ENCODE measurements at regions not wholly inside any gene's neighbourhood (a gene's known extent, or its start where the extent isn't known, plus 50 kb on each side); places are given as distances from the start of the nearest gene placed in this dataset.

- no peaks in the 10 kb centered on the region for H3K36me3 ChIP-seq
- WGBS, 3 donors, result 55 to 72% (median 66%) methylated on average over 2 of the region's 2 CpGs
- intact Hi-C loops (cut with DNase I), result no loop called here
Measured at GRCh38 chr2:207289295-207290018, 123.7 kb upstream of the KLF7 start.

GRCh38 chr2:207290833-207291624, 125.3 kb upstream of the KLF7 start:
- 85 to 94% (median 86%) methylated on average over 5 of the region's 5 CpGs for WGBS, 3 donors

More at GRCh38 chr2:207289295-207290018, 123.7 kb upstream of the KLF7 start:
- Histone ChIP-seq H3K9me3 (no peaks in the 10 kb centered on the region), H3K4me1 (ENCODE audit: insufficient read depth) (no peaks in the 10 kb centered on the region), H3K27me3 (no peaks in the 10 kb centered on the region), H3K4me3 (no peak overlapping the region), H3K27ac (no peak overlapping the region)
- DNase-seq, result no peak
- TF ChIP-seq EP300 (IDR thresholded peaks at IDR 0.05), result no peak
- TF ChIP-seq POLR2A (IDR thresholded peaks at IDR 0.05), result no peak
- no peak for TF ChIP-seq CTCF (IDR thresholded peaks at IDR 0.05)

GRCh38 chr2:207291625-207292252, 126.0 kb upstream of the KLF7 start:
- no peaks in the 10 kb centered on the region for H3K9me3 ChIP-seq
- no peaks in the 10 kb centered on the region for H3K36me3 ChIP-seq
- intact Hi-C loops (cut with DNase I), result no loop called here
- 88 to 91% (median 90%) methylated on average over 5 of the region's 5 CpGs for WGBS, 3 donors
- no peak overlapping the region for H3K27ac ChIP-seq
- H3K4me1 ChIP-seq (ENCODE audit: insufficient read depth), result no peaks in the 10 kb centered on the region
- DNase-seq, result no peak
- H3K27me3 ChIP-seq, result no peaks in the 10 kb centered on the region
- no peak overlapping the region for H3K4me3 ChIP-seq
- no peak for TF ChIP-seq EP300 (IDR thresholded peaks at IDR 0.05)
- TF ChIP-seq POLR2A (IDR thresholded peaks at IDR 0.05), result no peak
- TF ChIP-seq CTCF (IDR thresholded peaks at IDR 0.05), result no peak

More at GRCh38 chr2:207290833-207291624, 125.3 kb upstream of the KLF7 start:
- no peaks in the 10 kb centered on the region for H3K27me3 ChIP-seq
- H3K36me3 ChIP-seq, result no peaks in the 10 kb centered on the region
- intact Hi-C loops (cut with DNase I), result no loop called here
- no peaks in the 10 kb centered on the region for H3K9me3 ChIP-seq
- DNase-seq, result no peak
- no peak overlapping the region for H3K27ac ChIP-seq
- no peak overlapping the region for H3K4me3 ChIP-seq
- no peaks in the 10 kb centered on the region for H3K4me1 ChIP-seq (ENCODE audit: insufficient read depth)
- TF ChIP-seq CTCF (IDR thresholded peaks at IDR 0.05) (no peak), EP300 (IDR thresholded peaks at IDR 0.05) (no peak), POLR2A (IDR thresholded peaks at IDR 0.05) (no peak)

- intact Hi-C loops (cut with DNase I), result no loop called here
- Histone ChIP-seq H3K27ac (no peak overlapping the region), H3K27me3 (no peaks in the 10 kb centered on the region), H3K4me1 (ENCODE audit: insufficient read depth) (no peaks in the 10 kb centered on the region), H3K9me3 (no peaks in the 10 kb centered on the region), H3K4me3 (no peak overlapping the region), H3K36me3 (no peaks in the 10 kb centered on the region)
- TF ChIP-seq POLR2A (IDR thresholded peaks at IDR 0.05) (no peak), EP300 (IDR thresholded peaks at IDR 0.05) (no peak), CTCF (IDR thresholded peaks at IDR 0.05) (no peak)
- DNase-seq, result no peak
- 65 to 79% (median 66%) methylated on average over 3 of the region's 3 CpGs for WGBS, 3 donors
Measured at GRCh38 chr2:207296265-207296948, 130.7 kb upstream of the KLF7 start.

Measured in ovary (tissue), 7 donors.